NCI-H460 (cell line): ENCODE measurements at regions not wholly inside any gene's neighbourhood (a gene's known extent, or its start where the extent isn't known, plus 50 kb on each side); places are given as distances from the start of the nearest gene placed in this dataset.

Experiments
- small RNA-seq, 2 experiments: library from RNA; depleted of rRNA; stranded (forward); fragments of <200 nt; gene quantifications; one replicate each; pipeline ENCODE3, GENCODE V24; 2014

Small RNAs in the stretch of these regions (small RNA-seq; reads per million reads assigned to genes)
- gene AL049861.1 (0 reads per million in 2 experiments), gene RF02271 (0 reads per million in 2 experiments), gene RN7SL583P (0 reads per million in 2 experiments), gene RNA5SP52 (0.02 to 0.06 reads per million in 2 experiments)
